NCI-H345 (cell line): ENCODE measurements at regions not wholly inside any gene's neighbourhood (a gene's known extent, or its start where the extent isn't known, plus 50 kb on each side); places are given as distances from the start of the nearest gene placed in this dataset.
"Not testable (repeated sequence)": the region's sequence is repeated elsewhere in the genome, so short reads cannot be mapped to it uniquely, and the experiment has no call there.

Experiments
- DNase-seq: peaks from one replicate; lab custom pipeline; 2025; lab: John Stamatoyannopoulos, UW

- DNase-seq, result no peak
These were observed 132.2 kb downstream of the SNX5 start for GRCh38 chr20:17836303-17836861.

DNA sequence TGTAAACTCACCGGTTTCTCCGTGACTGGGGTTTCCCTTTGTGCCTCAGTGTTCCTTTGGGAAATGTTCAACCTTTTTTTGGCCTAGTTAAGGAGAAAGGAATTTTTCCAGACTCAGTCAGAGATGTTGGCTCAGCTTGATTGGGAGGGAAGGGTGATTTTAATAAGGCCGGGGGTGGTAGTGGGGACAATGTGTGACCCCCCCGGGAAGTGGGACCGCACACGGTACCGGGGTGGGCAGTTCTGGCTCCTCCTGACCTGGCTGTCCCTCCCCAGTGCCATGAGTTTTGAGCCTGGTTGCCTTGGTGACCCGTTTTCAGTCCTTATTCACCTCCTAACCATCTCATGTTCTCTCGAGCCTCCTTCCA lies 132.7 kb downstream of the SNX5 start:
- DNase-seq, result no peak

GRCh38 chr20:17835240-17835933 lies 133.2 kb downstream of the SNX5 start:
- no peak for DNase-seq

DNA sequence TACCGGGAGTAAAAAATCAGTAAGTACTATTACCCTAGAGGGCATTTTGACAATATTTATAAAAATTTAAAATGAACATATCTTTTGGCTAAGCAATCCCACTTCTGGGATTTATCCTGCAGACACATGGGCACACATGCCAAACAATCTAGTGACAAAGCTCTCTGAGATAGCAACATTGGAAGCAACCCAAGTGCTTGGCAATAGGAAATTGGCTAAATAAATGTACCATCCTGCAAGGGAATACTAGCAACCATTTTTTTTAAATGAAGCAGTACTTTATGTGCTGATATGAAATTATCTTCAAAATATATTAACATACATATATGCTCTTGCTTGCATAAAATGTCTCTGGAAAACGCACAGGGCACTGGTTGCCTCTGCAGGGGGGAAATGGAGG lies 133.8 kb downstream of the SNX5 start:
- no peak for DNase-seq

DNA sequence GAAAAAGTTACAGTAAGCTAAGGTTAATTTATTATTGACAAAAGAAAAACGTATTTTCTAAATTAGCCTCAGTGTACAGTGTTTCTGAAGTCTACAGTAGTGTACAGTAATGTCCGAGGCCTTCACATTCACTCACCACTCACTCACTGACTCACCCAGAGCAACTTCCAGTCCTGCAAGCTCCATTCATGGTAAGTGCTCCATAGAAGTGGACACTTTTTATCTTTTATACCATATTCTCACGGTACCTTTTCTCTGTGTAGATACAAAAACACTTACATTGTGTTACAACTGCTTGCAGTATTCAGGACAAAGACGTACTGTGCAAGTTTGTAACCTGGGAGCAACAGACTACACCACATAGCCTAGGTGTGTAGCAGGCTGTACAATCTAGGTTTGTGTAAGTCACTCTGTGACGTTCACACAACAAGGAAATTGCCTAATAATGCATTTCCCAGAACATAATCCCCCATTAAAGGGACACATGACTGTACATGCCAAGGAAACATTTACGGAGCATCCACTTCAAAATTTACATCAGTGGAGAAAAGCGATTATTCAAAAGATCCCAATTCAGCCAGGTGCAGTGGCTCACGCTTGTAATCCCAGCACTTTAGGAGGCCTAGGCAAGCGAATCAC lies 133.4 kb downstream of the BANF2 start:
- no peak for DNase-seq

DNA sequence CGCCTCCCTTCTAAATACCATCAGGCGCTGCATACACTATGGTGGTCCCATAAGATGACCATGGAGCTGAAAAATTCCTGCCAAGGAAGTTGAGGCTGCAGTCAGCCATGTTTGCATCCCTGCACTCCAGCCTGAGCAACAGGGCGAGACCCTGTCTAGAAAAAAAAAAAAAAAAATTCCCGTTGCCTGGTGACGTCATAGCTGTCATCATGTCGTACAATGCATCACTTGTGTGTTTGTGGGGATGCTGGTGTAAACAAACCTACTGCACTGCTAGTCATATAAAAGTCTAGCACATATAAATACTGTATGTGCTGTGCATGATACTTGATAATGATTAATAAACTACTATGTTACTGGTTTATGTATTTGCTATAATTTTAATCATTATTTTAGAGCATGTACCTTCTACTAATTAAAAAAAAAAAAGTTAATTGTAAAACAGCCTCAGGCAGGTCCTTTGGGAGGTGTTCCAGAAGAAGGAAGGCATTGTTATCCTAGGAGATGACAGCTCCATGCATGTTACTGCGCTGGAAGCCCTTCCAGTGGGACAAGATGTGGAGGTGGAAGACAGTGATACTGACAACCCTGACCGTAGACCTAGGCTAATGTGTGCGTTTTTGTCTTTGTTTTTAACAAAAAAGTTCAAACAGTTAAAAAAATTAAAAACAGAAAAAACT lies 132.6 kb downstream of the BANF2 start:
- DNase-seq, result no peak

DNA sequence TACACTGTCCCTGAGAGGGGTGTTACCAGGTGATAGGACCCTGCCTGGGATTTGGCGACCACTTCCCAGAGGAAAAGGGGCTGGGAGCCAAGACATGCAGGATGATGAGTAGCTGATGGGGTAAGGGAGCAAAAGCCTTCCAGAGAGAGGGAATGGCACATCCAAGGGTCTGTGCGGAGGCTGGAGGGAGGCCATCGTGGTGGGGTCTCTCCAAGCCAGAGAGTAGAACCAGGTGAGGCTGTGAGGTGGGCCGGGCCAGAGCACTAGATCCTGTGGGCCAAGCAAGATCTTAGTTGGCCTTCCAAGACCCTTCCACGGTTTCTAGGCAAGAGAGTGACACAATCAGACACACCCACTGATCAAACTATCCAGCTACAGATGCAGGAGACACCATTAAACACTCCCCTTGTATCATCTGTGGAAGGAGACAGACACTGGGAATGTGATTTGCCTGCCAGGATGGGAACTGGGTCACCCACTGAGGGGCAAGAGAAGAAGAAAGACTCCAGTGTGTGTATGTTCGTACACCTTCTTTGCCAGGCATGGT lies 128.9 kb downstream of the BANF2 start:
- DNase-seq, result no peak

- no peak for DNase-seq
These were observed 128.2 kb downstream of the BANF2 start for GRCh38 chr20:17827759-17828559.

DNA sequence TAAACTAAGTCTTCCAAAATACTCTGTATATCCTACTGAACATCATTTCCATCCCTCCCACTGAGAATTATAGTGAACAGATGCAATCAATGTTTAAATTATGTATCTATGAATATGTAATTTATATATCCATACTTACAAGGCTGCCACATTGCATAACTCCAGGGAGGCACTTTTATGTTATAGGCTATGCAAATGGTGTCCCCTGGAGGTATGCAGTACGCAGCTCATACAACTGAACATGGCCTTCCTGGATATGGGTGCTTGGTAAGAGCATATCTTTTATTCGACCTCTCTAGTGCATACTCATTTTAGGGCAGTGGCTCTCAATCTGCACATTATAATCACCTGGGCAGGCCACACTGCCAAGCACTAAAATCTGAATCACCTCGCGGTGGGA lies 127.3 kb downstream of the BANF2 start:
- no peak for DNase-seq

DNA sequence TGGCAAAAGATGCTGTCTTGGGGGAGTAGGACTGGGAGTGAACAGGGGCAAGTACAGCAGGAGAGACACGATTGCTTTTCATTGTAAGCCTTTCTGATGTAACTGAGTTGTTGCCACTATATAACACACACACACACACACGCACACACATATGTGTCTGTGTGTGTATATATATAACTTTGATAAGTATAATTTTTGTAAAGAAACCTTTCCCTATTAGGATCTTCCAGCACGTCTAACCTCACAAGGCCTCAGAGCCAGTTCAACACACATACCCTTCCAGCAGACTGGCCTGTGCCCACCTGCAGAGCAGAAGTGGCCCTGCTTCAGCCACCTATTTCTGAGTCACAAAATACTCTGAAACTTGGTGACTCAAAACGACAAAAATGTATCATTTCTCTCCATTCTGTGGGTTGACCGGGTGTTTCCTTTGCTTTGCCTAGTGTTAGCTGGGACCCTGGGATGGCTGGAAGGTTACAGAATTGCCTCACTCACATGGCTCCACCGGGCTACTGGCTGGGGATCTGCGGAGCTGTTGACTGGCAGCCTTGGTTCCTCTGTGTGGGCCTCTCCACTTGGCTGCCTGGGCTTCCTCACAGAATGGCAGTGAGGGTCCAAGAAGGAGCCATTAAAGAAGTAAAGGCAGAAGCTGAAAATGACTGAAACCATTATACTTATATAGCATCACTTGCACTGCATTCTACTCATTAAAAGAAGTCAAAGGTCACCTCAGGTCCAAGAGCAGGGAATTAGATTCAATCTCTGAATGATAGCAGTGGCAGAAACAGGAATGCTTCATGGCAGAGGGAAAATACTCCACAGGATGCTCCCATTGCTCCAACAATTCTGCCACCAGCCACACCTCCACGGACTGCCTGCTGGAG lies 126.4 kb downstream of the BANF2 start:
- no peak for DNase-seq

DNA sequence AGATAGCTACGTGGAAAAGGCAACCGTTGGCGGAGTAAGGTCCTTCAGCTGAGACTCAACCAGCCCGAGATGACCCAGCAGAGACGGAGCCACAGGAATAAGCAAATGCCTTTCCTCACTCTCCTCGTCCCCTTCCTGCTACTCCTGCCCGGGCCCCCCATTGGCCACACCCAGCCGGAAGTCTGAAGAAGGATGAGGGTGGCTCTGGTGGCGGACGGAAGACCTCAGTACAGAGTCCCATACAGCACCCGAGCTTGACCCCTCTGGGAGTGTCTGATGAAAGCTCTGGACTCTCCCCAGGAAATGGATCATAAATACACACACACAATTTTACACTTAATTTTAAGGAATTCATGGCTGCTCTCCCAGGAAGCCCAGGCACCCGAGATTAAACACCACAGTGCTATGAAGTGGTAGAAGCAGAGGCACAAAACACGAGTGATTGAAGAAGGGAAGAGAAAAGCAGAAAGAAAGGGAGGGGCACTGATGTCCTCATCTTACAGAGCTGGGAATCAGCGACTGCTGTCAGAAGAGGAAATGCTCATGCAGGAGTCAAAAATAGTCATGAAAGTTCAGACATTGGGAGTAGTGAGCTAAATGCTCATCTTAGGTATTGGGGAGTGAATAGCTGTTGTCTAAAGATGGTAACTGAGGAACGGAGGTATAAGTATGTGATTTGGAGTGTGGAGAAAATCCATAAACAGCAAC lies 125.6 kb downstream of the BANF2 start:
- no peak for DNase-seq

- DNase-seq, result no peak
These were observed 125.0 kb downstream of the BANF2 start for GRCh38 chr20:17824676-17825251.

- DNase-seq, result no peak
These were observed 123.8 kb downstream of the BANF2 start for GRCh38 chr20:17823409-17824144.

DNA sequence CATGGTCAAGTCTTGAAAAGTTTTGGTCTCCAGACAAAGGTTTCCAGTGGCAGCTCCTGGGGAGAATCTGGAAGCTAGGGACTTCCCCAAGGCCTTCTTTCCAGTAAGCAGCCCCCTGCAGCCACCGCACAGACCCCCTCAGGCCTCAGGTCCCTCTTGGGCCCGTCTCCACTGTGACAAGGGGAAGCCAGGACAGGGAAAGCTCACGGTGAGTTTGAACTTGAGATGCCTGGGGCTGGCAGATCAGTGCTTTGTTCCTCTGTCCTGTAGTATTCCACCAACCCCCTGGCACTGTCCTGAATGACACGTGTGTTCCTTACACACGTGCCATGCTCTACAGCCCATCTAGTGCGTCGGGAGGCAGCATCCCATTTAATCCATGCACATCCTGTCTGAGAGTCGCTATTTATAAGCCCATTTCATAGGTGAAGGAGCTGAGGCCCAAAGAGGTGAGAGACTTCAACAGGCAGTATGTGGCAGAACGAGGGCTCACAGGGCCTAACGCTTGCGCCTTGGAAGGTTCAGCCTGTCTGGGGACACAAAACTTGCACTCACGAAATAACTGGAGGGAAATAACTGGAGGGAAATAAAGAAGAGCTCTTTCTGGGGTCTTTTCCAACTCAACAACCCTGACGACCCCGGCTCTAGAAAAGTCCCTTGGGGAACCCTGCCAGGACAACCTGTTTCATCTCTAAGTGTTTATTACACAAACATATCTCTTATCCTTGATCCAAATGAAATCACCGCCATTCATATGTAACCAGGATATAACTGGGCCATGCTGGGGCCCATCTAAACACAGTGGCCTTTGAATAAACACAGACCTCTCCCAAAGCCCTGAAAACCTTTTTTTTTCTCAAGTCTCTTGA lies 123.0 kb downstream of the BANF2 start:
- DNase-seq, result no peak

GRCh38 chr20:17822039-17822438 lies 122.3 kb downstream of the BANF2 start:
- no peak for DNase-seq

DNA sequence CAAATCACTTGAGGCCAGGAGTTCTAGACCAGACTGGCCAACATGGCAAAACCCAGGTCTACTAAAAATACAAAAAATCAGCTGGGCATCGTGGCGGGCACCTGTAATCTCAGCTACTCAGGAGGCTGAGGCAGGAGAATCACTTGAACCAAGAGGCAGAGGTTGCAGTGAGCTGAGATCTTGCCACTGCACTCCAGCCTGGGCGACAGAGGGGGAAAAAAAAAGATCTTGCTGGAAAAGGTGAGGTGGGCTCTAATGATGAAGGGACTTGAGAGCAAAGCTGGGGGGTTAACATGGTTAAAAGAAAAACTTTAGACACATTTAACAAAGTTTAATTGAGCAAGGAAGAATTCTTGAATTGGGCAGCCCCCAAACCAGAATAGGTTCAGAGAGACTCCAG lies 121.8 kb downstream of the BANF2 start:
- not testable (repeated sequence) for DNase-seq

GRCh38 chr20:17819395-17820093 lies 119.8 kb downstream of the BANF2 start:
- DNase-seq, result no peak

- DNase-seq, result no peak
These were observed 118.4 kb downstream of the BANF2 start for GRCh38 chr20:17818187-17818586.
